Loucy (cell line): ENCODE measurements at regions not wholly inside any gene's neighbourhood (a gene's known extent, or its start where the extent isn't known, plus 50 kb on each side); places are given as distances from the start of the nearest gene placed in this dataset.

Source experiments
- CTCF ChIP-seq: fragments of 200-600 bp; sonication (generic); conservative IDR thresholded peaks from 2 replicates; pipeline ENCODE4 v1.5.1; 2014; ENCODE audit warnings: mild to moderate bottlenecking, antibody characterized with exemption, low read length
- EZH2phosphoT487 ChIP-seq: fragments of 200-600 bp; IDR thresholded peaks from 2 replicates; pipeline ENCODE4 v1.6.1; 2018; ENCODE audit warnings: antibody characterized with exemption, mild to moderate bottlenecking, moderate library complexity, borderline replicate concordance

- no peak for TF ChIP-seq CTCF
- no peak for TF ChIP-seq EZH2phosphoT487
Observed at GRCh38 chr2:147088871-147089270, 756.0 kb upstream of the ACVR2A start.
